ENCODE measurements at regions not wholly inside any gene's neighbourhood (a gene's known extent, or its start where the extent isn't known, plus 50 kb on each side); places are given as distances from the start of the nearest gene placed in this dataset.
"Not testable (repeated sequence)": the region's sequence is repeated elsewhere in the genome, so short reads cannot be mapped to it uniquely, and the experiment has no call there.

GRCh38 chr22:47434336-47435203 lies 672.1 kb downstream of the TBC1D22A start:
- no peak for DNase-seq (ENCODE audit: low read depth in 2 of 2)

- no peak for DNase-seq (ENCODE audit: low read depth in 2 of 2)
Measured at GRCh38 chr22:47433627-47434026, 671.2 kb downstream of the TBC1D22A start.

- DNase-seq (ENCODE audit: low read depth in 2 of 2) = no peak
Measured at GRCh38 chr22:47432683-47433082, 670.2 kb downstream of the TBC1D22A start.

GRCh38 chr22:47423861-47424820 lies 661.7 kb downstream of the TBC1D22A start:
- DNase-seq (ENCODE audit: low read depth in 2 of 2) = no peak

- DNase-seq (ENCODE audit: low read depth in 2 of 2) = no peak
Measured at GRCh38 chr22:47423266-47423665, 660.8 kb downstream of the TBC1D22A start.

GRCh38 chr22:47422736-47423135 lies 660.3 kb downstream of the TBC1D22A start:
- DNase-seq (ENCODE audit: low read depth in 2 of 2) = no peak

GRCh38 chr22:47421846-47422245 lies 659.4 kb downstream of the TBC1D22A start:
- no peak for DNase-seq (ENCODE audit: low read depth in 2 of 2)

- no peak for DNase-seq (ENCODE audit: low read depth in 2 of 2)
Measured at GRCh38 chr22:47420211-47420610, 657.8 kb downstream of the TBC1D22A start.

GRCh38 chr22:47419239-47419638 lies 656.8 kb downstream of the TBC1D22A start:
- DNase-seq (ENCODE audit: low read depth in 2 of 2) = no peak

- no peak for DNase-seq (ENCODE audit: low read depth in 2 of 2)
Measured at GRCh38 chr22:47417699-47418098, 655.2 kb downstream of the TBC1D22A start.

- no peak for DNase-seq (ENCODE audit: low read depth in 2 of 2)
Measured at GRCh38 chr22:47411006-47411405, 648.6 kb downstream of the TBC1D22A start.

GRCh38 chr22:47409539-47410275 lies 647.3 kb downstream of the TBC1D22A start:
- DNase-seq (ENCODE audit: low read depth in 2 of 2) = no peak

GRCh38 chr22:47408409-47408808 lies 646.0 kb downstream of the TBC1D22A start:
- no peak for DNase-seq (ENCODE audit: low read depth in 2 of 2)

- no peak for DNase-seq (ENCODE audit: low read depth in 2 of 2)
Measured at GRCh38 chr22:47407461-47408025, 645.1 kb downstream of the TBC1D22A start.

GRCh38 chr22:47406896-47407295 lies 644.4 kb downstream of the TBC1D22A start:
- DNase-seq (ENCODE audit: low read depth in 2 of 2) = no peak

- DNase-seq (ENCODE audit: low read depth in 2 of 2) = no peak
Measured at GRCh38 chr22:47406180-47406834, 643.9 kb downstream of the TBC1D22A start.

- DNase-seq (ENCODE audit: low read depth in 2 of 2) = not testable (repeated sequence)
Measured at GRCh38 chr22:47405222-47405621, 642.8 kb downstream of the TBC1D22A start.

GRCh38 chr22:47402876-47403525 lies 640.6 kb downstream of the TBC1D22A start:
- no peak for DNase-seq (ENCODE audit: low read depth in 2 of 2)

GRCh38 chr22:47401976-47402770 lies 639.7 kb downstream of the TBC1D22A start:
- no peak for DNase-seq (ENCODE audit: low read depth in 2 of 2)

- no peak for DNase-seq (ENCODE audit: low read depth in 2 of 2)
Measured at GRCh38 chr22:47401592-47401898, 639.1 kb downstream of the TBC1D22A start.
